K562 (cell line): ENCODE measurements at regions not wholly inside any gene's neighbourhood (a gene's known extent, or its start where the extent isn't known, plus 50 kb on each side); places are given as distances from the start of the nearest gene placed in this dataset.

ENCODE experiments used
- ATAC-seq: fragments of 200-7000 bp; cut with Tn5 transposase; 3 replicates; pipeline ENCODE4 v1.9.1; 2020; ENCODE audit warnings: moderate library complexity
- BruUV-seq: library from RNA; stranded (reverse); fragments of 400-500 nt; replicated peaks from 2 replicates; lab custom pipeline; 2021; lab: Mats Ljungman, UMichigan
- CTCF ChIA-PET: fragments of 300-600 bp; formaldehyde crosslinking; extraction: SDS; loops from one replicate; lab custom pipeline; 2021; ENCODE audit warnings: low intra/inter-chr PET ratio; lab: Yijun Ruan, JAX
- POLR2A ChIA-PET: fragments of 300-600, 350-650 bp; sonication (Branson Sonifier 250); formaldehyde crosslinking; extraction: SDS; loops from one replicate; lab custom pipeline; 2021; ENCODE audit warnings: antibody characterized with exemption, inconsistent platforms; lab: Yijun Ruan, JAX
- DNase-seq, 4 experiments: peaks; one replicate each; pipeline versions ENCODE4 v3.0.0 to v3.0.0-alpha.2; 2011 to 2018; ENCODE audit warnings: low spot score in 3 of 4, mixed read lengths in 3 of 4; ENCODE audit errors: extremely low read depth in 1 of 4
- FAIRE-seq: peaks from 2 replicates; lab custom pipeline; 2011; peaks lifted over from hg19 to GRCh38; lab: Jason Lieb, UNC
- H2AFZ ChIP-seq: 2 replicates; pipeline ENCODE4 v1.6.0; 2011; ENCODE audit warnings: low read depth, low read length, control low read depth, inconsistent platforms
- H3K27ac ChIP-seq: fragments of 200-600 bp; 3 replicates; pipeline ENCODE4 v1.8.0; 2011; ENCODE audit warnings: low read depth, mild to moderate bottlenecking, control low read depth, inconsistent platforms, low read length, moderate library complexity, mixed read lengths; ENCODE audit errors: extremely low read depth
- H3K27me3 ChIP-seq, 2 experiments: fragments of 300-600 bp in 1 of 2; 2 replicates in 1 of 2; 3 replicates in 1 of 2; pipeline versions ENCODE4 v1.6.0 to v1.8.0; 2011; ENCODE audit warnings: inconsistent platforms in 2 of 2, low read length in 2 of 2, mild to moderate bottlenecking in 1 of 2, mixed read lengths in 1 of 2, moderate library complexity in 1 of 2; ENCODE audit not compliant: control insufficient read depth in 2 of 2, insufficient read depth in 2 of 2
- H3K36me3 ChIP-seq: fragments of 300-600 bp; 3 replicates; pipeline ENCODE4 v1.8.0; 2011; ENCODE audit warnings: mild to moderate bottlenecking, low read length, inconsistent platforms; ENCODE audit not compliant: control insufficient read depth, insufficient read depth
- H3K4me1 ChIP-seq, 2 experiments: fragments of 200-600 bp in 1 of 2; replicated peaks in 1 of 2; 2 replicates in 1 of 2; 3 replicates in 1 of 2; pipeline versions ENCODE4 v1.5.1 to v1.8.0; 2011; ENCODE audit warnings: inconsistent platforms in 2 of 2, low read length in 2 of 2, mild to moderate bottlenecking in 1 of 2, mixed read lengths in 1 of 2, moderate library complexity in 1 of 2; ENCODE audit not compliant: control insufficient read depth in 2 of 2, insufficient read depth in 2 of 2
- H3K4me2 ChIP-seq: 2 replicates; pipeline ENCODE4 v1.6.1; 2011; ENCODE audit warnings: low read length, control low read depth, inconsistent platforms, mixed read lengths; ENCODE audit not compliant: insufficient read depth
- H3K4me3 ChIP-seq: fragments of 200-600 bp; sonication (generic), shearing (Covaris generic); 2 replicates; pipeline ENCODE4 v1.5.1; 2016; ENCODE audit warnings: control low read depth, inconsistent platforms
- H3K79me2 ChIP-seq: fragments of 200-600 bp; 3 replicates; pipeline ENCODE4 v1.8.0; 2011; ENCODE audit warnings: low read length, inconsistent platforms; ENCODE audit not compliant: control insufficient read depth, insufficient read depth
- H3K9ac ChIP-seq, 2 experiments: 2 replicates each; pipeline versions ENCODE4 v1.6.0 to v1.6.1; 2011; ENCODE audit warnings: low read depth in 2 of 2, low read length in 2 of 2, control low read depth in 1 of 2, inconsistent platforms in 1 of 2, mild to moderate bottlenecking in 1 of 2, mixed read lengths in 1 of 2; ENCODE audit not compliant: insufficient read depth in 1 of 2
- H3K9me1 ChIP-seq: one replicate; pipeline ENCODE4 v1.6.0; 2011; ENCODE audit warnings: inconsistent platforms, mild to moderate bottlenecking, low read length, moderate library complexity; ENCODE audit not compliant: control insufficient read depth, insufficient read depth
- H3K9me3 ChIP-seq: replicated peaks from 2 replicates; pipeline ENCODE4 v1.5.1; 2011; ENCODE audit warnings: low read depth, low read length, inconsistent platforms; ENCODE audit not compliant: control insufficient read depth, insufficient read depth
- H4K20me1 ChIP-seq: replicated peaks from 2 replicates; pipeline ENCODE4 v1.6.1; 2011; ENCODE audit warnings: low read length, inconsistent platforms, mixed read lengths; ENCODE audit not compliant: control insufficient read depth, insufficient read depth
- CBX1 ChIP-seq: sonication (generic); IDR thresholded peaks from 2 replicates; pipeline ENCODE4 v1.6.1; 2016; ENCODE audit warnings: antibody characterized with exemption, low read depth, mild to moderate bottlenecking
- ETV1 ChIP-seq: fragments of 450-650 bp; conservative IDR thresholded peaks from 2 replicates; pipeline ENCODE4 v1.6.1; 2016; ENCODE audit warnings: missing genetic modification characterization, control low read depth, low read depth, missing compliant biosample characterization
- MEF2A ChIP-seq: IDR thresholded peaks from 2 replicates; pipeline ENCODE4 v1.6.1; 2011; ENCODE audit warnings: low read depth, mild to moderate bottlenecking, low read length, moderate library complexity; ENCODE audit not compliant: control insufficient read depth
- PML ChIP-seq: IDR thresholded peaks from 2 replicates; pipeline ENCODE4 v1.6.1; 2012; ENCODE audit warnings: low read length, inconsistent platforms
- RBFOX2 ChIP-seq: fragments of 200-400 bp; formaldehyde crosslinking; IDR thresholded peaks from 2 replicates; pipeline ENCODE4 v1.6.1; 2017; ENCODE audit warnings: low read depth, mild to moderate bottlenecking, low read length, moderate library complexity
- RBM17 ChIP-seq: fragments of 200-400 bp; formaldehyde crosslinking; IDR thresholded peaks from 2 replicates; pipeline ENCODE4 v1.6.1; 2017; ENCODE audit warnings: low read depth, mild to moderate bottlenecking, low read length, borderline replicate concordance
- TCF3 ChIP-seq: sonication (generic); formaldehyde crosslinking; IDR thresholded peaks from 2 replicates; pipeline ENCODE4 v1.4.0; 2020; ENCODE audit warnings: mild to moderate bottlenecking, missing genetic modification reagents
- WGBS: fragments of 100-300 bp; shearing (Covaris generic); methylation state at CpG from one replicate; pipeline ENCODE4 v1.1.6; 2016; ENCODE audit warnings: low coverage, mixed read lengths; ENCODE audit not compliant: insufficient coverage; ENCODE audit errors: missing lambda C conversion rate; 5-methylcytosine and 5-hydroxymethylcytosine counted together
- in situ Hi-C: fragments of 300-500 bp; cut with MboI; formaldehyde crosslinking; loops from 4 replicates; pipeline ENCODE4 v1.15.0; 2018; ENCODE audit warnings: inconsistent platforms, mixed read lengths
- intact Hi-C: fragments of 100-400 bp; cut with micrococcal nuclease; formaldehyde crosslinking; loops from 2 replicates; pipeline ENCODE4 v1.14.2; 2022
- TF ChIP-seq, protein P1 (sequence below): fragments of 200-600 bp; sonication (generic); IDR thresholded peaks from one replicate; pipeline ENCODE4 v1.6.1; 2012; ENCODE audit warnings: mild to moderate bottlenecking, low read depth, low read length, inconsistent platforms
- TF ChIP-seq, protein P2 (sequence below): fragments of 450-650 bp; formaldehyde crosslinking; IDR thresholded peaks from 2 replicates; pipeline ENCODE4 v1.4.0; 2022; ENCODE audit warnings: missing genetic modification characterization

DNA sequence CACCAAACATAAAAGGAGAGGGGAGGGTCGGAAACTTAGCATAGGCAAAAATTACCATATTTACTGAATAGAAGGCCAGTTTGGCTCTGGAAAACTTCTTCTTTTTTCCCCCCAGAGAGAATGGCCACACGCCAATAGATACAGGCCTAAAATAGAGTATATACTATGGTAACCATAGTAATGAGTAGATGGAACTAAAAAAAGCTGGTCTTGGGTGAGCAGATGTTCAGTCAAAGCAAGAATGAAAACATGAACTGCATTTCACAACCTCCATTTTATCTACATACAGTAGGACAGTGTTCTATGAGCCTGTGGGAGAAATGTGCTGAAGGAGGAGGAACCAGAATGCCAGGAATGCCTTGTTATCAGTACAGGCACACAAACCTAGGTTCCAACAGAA lies 141.7 kb upstream of the SEMA3A start:
- no peak overlapping the region for H2AFZ ChIP-seq
- H3K27me3 ChIP-seq = no peaks in the 10 kb centered on the region
- CTCF ChIA-PET = no interaction called here
- no peak overlapping the region for H3K9ac ChIP-seq
- H3K4me1 ChIP-seq = no peaks in the 10 kb centered on the region
- WGBS = 0% methylated on average over 2 of the region's 2 CpGs
- H3K27ac ChIP-seq = no peak overlapping the region
- no peaks in the 10 kb centered on the region for H3K79me2 ChIP-seq
- ATAC-seq (no peak), FAIRE-seq (no peak), DNase-seq (no peak)
- H3K9me3 ChIP-seq = no peaks in the 10 kb centered on the region
- no TSS peak for BruUV-seq
- no peaks in the 10 kb centered on the region for H3K9me1 ChIP-seq
- H3K4me2 ChIP-seq = no peak overlapping the region
- POLR2A ChIA-PET = no interaction called here
- in situ Hi-C loops = no loop called here
- no peaks in the 10 kb centered on the region for H4K20me1 ChIP-seq
- H3K36me3 ChIP-seq = no peaks in the 10 kb centered on the region
- H3K4me3 ChIP-seq = no peak overlapping the region
- intact Hi-C loops = no loop called here
- TF ChIP-seq, protein P1, sequence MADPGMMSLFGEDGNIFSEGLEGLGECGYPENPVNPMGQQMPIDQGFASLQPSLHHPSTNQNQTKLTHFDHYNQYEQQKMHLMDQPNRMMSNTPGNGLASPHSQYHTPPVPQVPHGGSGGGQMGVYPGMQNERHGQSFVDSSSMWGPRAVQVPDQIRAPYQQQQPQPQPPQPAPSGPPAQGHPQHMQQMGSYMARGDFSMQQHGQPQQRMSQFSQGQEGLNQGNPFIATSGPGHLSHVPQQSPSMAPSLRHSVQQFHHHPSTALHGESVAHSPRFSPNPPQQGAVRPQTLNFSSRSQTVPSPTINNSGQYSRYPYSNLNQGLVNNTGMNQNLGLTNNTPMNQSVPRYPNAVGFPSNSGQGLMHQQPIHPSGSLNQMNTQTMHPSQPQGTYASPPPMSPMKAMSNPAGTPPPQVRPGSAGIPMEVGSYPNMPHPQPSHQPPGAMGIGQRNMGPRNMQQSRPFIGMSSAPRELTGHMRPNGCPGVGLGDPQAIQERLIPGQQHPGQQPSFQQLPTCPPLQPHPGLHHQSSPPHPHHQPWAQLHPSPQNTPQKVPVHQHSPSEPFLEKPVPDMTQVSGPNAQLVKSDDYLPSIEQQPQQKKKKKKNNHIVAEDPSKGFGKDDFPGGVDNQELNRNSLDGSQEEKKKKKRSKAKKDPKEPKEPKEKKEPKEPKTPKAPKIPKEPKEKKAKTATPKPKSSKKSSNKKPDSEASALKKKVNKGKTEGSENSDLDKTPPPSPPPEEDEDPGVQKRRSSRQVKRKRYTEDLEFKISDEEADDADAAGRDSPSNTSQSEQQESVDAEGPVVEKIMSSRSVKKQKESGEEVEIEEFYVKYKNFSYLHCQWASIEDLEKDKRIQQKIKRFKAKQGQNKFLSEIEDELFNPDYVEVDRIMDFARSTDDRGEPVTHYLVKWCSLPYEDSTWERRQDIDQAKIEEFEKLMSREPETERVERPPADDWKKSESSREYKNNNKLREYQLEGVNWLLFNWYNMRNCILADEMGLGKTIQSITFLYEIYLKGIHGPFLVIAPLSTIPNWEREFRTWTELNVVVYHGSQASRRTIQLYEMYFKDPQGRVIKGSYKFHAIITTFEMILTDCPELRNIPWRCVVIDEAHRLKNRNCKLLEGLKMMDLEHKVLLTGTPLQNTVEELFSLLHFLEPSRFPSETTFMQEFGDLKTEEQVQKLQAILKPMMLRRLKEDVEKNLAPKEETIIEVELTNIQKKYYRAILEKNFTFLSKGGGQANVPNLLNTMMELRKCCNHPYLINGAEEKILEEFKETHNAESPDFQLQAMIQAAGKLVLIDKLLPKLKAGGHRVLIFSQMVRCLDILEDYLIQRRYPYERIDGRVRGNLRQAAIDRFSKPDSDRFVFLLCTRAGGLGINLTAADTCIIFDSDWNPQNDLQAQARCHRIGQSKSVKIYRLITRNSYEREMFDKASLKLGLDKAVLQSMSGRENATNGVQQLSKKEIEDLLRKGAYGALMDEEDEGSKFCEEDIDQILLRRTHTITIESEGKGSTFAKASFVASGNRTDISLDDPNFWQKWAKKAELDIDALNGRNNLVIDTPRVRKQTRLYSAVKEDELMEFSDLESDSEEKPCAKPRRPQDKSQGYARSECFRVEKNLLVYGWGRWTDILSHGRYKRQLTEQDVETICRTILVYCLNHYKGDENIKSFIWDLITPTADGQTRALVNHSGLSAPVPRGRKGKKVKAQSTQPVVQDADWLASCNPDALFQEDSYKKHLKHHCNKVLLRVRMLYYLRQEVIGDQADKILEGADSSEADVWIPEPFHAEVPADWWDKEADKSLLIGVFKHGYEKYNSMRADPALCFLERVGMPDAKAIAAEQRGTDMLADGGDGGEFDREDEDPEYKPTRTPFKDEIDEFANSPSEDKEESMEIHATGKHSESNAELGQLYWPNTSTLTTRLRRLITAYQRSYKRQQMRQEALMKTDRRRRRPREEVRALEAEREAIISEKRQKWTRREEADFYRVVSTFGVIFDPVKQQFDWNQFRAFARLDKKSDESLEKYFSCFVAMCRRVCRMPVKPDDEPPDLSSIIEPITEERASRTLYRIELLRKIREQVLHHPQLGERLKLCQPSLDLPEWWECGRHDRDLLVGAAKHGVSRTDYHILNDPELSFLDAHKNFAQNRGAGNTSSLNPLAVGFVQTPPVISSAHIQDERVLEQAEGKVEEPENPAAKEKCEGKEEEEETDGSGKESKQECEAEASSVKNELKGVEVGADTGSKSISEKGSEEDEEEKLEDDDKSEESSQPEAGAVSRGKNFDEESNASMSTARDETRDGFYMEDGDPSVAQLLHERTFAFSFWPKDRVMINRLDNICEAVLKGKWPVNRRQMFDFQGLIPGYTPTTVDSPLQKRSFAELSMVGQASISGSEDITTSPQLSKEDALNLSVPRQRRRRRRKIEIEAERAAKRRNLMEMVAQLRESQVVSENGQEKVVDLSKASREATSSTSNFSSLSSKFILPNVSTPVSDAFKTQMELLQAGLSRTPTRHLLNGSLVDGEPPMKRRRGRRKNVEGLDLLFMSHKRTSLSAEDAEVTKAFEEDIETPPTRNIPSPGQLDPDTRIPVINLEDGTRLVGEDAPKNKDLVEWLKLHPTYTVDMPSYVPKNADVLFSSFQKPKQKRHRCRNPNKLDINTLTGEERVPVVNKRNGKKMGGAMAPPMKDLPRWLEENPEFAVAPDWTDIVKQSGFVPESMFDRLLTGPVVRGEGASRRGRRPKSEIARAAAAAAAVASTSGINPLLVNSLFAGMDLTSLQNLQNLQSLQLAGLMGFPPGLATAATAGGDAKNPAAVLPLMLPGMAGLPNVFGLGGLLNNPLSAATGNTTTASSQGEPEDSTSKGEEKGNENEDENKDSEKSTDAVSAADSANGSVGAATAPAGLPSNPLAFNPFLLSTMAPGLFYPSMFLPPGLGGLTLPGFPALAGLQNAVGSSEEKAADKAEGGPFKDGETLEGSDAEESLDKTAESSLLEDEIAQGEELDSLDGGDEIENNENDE = peak; percentile 79
- TF ChIP-seq PML (no peak), TCF3 (CRISPR knock-in tag) (peak; percentile 41), RBM17 (no peak), ETV1 (tag) (no peak), MEF2A (no peak), CBX1 (no peak), RBFOX2 (no peak)
- TF ChIP-seq, protein P2, sequence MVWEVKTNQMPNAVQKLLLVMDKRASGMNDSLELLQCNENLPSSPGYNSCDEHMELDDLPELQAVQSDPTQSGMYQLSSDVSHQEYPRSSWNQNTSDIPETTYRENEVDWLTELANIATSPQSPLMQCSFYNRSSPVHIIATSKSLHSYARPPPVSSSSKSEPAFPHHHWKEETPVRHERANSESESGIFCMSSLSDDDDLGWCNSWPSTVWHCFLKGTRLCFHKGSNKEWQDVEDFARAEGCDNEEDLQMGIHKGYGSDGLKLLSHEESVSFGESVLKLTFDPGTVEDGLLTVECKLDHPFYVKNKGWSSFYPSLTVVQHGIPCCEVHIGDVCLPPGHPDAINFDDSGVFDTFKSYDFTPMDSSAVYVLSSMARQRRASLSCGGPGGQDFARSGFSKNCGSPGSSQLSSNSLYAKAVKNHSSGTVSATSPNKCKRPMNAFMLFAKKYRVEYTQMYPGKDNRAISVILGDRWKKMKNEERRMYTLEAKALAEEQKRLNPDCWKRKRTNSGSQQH (CRISPR knock-in tag) = no peak
